LNCAP (cell line): ENCODE measurements at regions not wholly inside any gene's neighbourhood (a gene's known extent, or its start where the extent isn't known, plus 50 kb on each side); places are given as distances from the start of the nearest gene placed in this dataset.

ENCODE experiments used
- CTCF ChIP-seq: fragments of 450-650 bp; IDR thresholded peaks from 2 replicates; pipeline ENCODE4 v1.5.1; 2017; ENCODE audit warnings: mild to moderate bottlenecking

DNA sequence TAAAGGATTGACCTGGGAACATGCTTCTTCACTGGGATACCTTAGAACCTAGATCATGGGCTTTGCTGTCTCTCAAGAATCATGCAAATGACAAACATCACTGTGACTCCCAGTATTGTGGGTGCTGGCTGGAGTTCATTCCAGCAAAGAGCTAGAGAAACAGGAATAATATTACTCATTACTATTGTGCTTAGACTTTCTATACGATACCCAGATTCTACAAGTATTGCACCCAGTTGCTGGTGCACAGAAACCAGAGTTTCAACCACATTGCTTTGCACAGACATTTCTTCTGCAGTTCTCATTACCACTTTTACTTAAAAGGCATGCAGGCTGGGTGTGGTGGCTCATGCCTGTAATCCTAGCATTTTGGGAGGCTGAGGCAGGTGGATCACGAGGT is 220.4 kb upstream of the ZNF217 start:
- TF ChIP-seq CTCF, result no peak

- no peak for TF ChIP-seq CTCF
Observed at GRCh38 chr20:53813636-53814035, 220.0 kb upstream of the ZNF217 start.

GRCh38 chr20:53811577-53811976 is 217.9 kb upstream of the ZNF217 start:
- no peak for TF ChIP-seq CTCF

DNA sequence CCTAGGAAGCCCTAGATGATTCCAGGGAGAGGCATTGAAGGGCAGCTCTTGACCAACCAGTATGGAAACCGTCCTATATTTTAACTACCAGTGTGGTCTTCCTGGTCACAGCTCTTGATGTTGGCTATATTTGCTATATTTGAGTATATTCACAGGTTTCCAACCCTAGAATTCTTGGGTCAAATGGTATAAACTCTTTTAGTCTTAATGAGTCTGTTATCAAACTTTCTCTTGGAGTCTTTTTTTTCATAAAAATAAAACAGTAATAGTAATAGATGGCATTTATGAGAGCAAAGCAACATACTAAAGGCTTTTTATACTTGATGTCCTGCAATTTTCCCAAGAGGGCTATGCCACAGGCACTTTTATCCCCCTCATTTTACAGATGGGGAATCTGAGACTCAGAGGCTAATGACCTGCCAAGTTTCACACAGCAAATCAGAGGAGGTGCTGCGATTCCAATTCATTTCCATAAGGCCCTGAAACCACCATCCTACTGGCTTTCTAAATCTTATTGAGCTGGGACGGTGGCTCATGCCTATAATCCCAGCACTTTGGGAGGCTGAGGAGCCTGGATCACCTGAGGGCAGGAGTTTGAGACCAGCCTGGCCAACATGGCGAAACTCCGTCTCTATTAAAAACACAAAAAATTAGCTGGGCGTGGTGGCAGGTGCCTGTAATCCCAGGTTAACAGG is 217.2 kb upstream of the ZNF217 start:
- no peak for TF ChIP-seq CTCF

DNA sequence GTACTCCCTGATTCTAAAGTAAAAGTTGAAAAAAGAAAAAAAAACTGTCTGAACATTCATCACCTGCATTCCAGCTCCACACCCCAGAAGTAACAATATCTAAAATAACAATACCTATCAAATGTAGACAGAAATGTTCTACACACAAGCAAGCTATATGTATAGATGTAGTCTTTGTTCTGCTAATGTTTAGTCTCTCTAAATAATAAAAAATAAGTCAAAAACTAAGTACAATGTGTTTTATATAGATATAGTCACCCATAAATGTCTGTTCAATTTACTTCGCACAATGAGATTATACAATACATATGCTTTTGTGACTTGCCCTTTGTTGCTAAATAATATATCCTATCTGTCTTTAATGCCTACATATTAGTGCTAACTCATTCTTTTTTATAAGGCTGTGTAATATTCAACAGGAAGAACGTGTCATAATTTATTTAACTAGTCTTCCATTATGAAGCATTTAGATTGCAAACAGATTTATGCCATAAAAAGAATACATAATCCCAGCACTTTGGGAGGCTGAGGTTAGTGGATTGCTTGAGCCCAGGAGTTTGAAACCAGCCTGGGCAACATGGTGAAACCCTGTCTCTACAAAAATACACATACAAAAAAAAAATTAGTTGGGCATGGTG is 216.2 kb upstream of the ZNF217 start:
- TF ChIP-seq CTCF, result no peak

DNA sequence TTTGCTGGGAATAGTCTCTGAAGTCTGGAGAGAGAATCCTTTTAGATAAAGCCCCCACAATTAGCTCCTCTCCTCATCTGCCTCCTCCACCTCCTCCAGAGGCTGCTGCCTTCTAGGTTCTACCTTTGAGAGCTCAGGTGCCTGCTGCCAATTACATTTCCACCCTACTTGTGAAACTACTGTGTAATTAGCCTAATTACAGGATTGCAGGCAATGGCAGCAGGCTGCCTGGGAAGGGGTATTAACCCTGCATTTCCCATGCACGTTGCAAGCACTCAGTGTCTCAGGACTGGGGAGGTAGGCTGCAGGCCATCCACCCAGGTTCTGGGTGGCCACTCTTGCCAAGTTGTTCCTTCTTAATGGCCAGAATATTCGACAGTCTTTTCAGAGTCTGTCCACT is 215.6 kb upstream of the ZNF217 start:
- no peak for TF ChIP-seq CTCF

- TF ChIP-seq CTCF, result no peak
Observed at GRCh38 chr20:53808733-53809132, 215.1 kb upstream of the ZNF217 start.
